ENCODE measurements at regions not wholly inside any gene's neighbourhood (a gene's known extent, or its start where the extent isn't known, plus 50 kb on each side); places are given as distances from the start of the nearest gene placed in this dataset.

GRCh38 chr20:39588148-39588757 lies 626.1 kb downstream of the DHX35 start:
- DNase-seq (ENCODE audit: low read depth in 2 of 2), result no peak

GRCh38 chr20:39581034-39581433 lies 618.9 kb downstream of the DHX35 start:
- DNase-seq (ENCODE audit: low read depth in 2 of 2), result no peak

- peak in 1 of 2 experiments; percentile 1 for DNase-seq (ENCODE audit: low read depth in 2 of 2)
These were observed 614.6 kb downstream of the DHX35 start for GRCh38 chr20:39576771-39577170.

GRCh38 chr20:39574061-39574460 lies 611.9 kb downstream of the DHX35 start:
- DNase-seq (ENCODE audit: low read depth in 2 of 2), result no peak

GRCh38 chr20:39571171-39571570 lies 609.0 kb downstream of the DHX35 start:
- no peak for DNase-seq (ENCODE audit: low read depth in 2 of 2)

- no peak for DNase-seq (ENCODE audit: low read depth in 2 of 2)
These were observed 606.0 kb downstream of the DHX35 start for GRCh38 chr20:39568109-39568508.

- no peak for DNase-seq (ENCODE audit: low read depth in 2 of 2)
These were observed 601.2 kb downstream of the DHX35 start for GRCh38 chr20:39563349-39563748.

GRCh38 chr20:39554341-39554740 lies 592.2 kb downstream of the DHX35 start:
- no peak for DNase-seq (ENCODE audit: low read depth in 2 of 2)

GRCh38 chr20:39553120-39553519 lies 591.0 kb downstream of the DHX35 start:
- no peak for DNase-seq (ENCODE audit: low read depth in 2 of 2)

GRCh38 chr20:39549733-39550132 lies 587.6 kb downstream of the DHX35 start:
- DNase-seq (ENCODE audit: low read depth in 2 of 2), result no peak

GRCh38 chr20:39547546-39548408 lies 585.6 kb downstream of the DHX35 start:
- DNase-seq (ENCODE audit: low read depth in 2 of 2), result no peak

GRCh38 chr20:39541136-39541803 lies 579.1 kb downstream of the DHX35 start:
- DNase-seq (ENCODE audit: low read depth in 2 of 2), result no peak

GRCh38 chr20:39538317-39538716 lies 576.2 kb downstream of the DHX35 start:
- no peak for DNase-seq (ENCODE audit: low read depth in 2 of 2)

GRCh38 chr20:39535301-39535700 lies 573.2 kb downstream of the DHX35 start:
- DNase-seq (ENCODE audit: low read depth in 2 of 2), result no peak

- DNase-seq (ENCODE audit: low read depth in 2 of 2), result no peak
These were observed 572.7 kb downstream of the DHX35 start for GRCh38 chr20:39534846-39535245.

- DNase-seq (ENCODE audit: low read depth in 2 of 2), result no peak
These were observed 571.7 kb downstream of the DHX35 start for GRCh38 chr20:39533858-39534257.

- no peak for DNase-seq (ENCODE audit: low read depth in 2 of 2)
These were observed 570.1 kb downstream of the DHX35 start for GRCh38 chr20:39532205-39532604.

GRCh38 chr20:39528436-39528835 lies 566.3 kb downstream of the DHX35 start:
- no peak for DNase-seq (ENCODE audit: low read depth in 2 of 2)

- no peak for DNase-seq (ENCODE audit: low read depth in 2 of 2)
These were observed 562.3 kb downstream of the DHX35 start for GRCh38 chr20:39524371-39524911.

- DNase-seq (ENCODE audit: low read depth in 2 of 2), result no peak
These were observed 561.3 kb downstream of the DHX35 start for GRCh38 chr20:39523405-39523804.

GRCh38 chr20:39518654-39519053 lies 556.5 kb downstream of the DHX35 start:
- DNase-seq (ENCODE audit: low read depth in 2 of 2), result no peak

GRCh38 chr20:39516964-39517363 lies 554.8 kb downstream of the DHX35 start:
- DNase-seq (ENCODE audit: low read depth in 2 of 2), result no peak

- no peak for DNase-seq (ENCODE audit: low read depth in 2 of 2)
These were observed 542.6 kb downstream of the DHX35 start for GRCh38 chr20:39504710-39505094.

Data from fibroblast of skin of left quadriceps (primary cell).